Activated CD4-positive, alpha-beta T cell treated with anti-CD3 and anti-CD28 coated beads, Interleukin-2, Interleukin-6, amounts not matched to agents 100 ng/mL and 50 ng/mL, durations not matched to agents 16 hours and 8 hours (primary cell): ENCODE measurements at regions not wholly inside any gene's neighbourhood (a gene's known extent, or its start where the extent isn't known, plus 50 kb on each side); places are given as distances from the start of the nearest gene placed in this dataset.

Source experiments
- DNase-seq: peaks from one replicate; pipeline ENCODE4 v3.0.0-alpha.2; 2020

- no peak for DNase-seq
Observed at GRCh38 chr7:46391231-46392201, 470.4 kb upstream of the IGFBP3 start.

- DNase-seq = no peak
Observed at GRCh38 chr7:46390042-46390441, 469.0 kb upstream of the IGFBP3 start.

- no peak for DNase-seq
Observed at GRCh38 chr7:46389146-46389545, 468.1 kb upstream of the IGFBP3 start.

- DNase-seq = no peak
Observed at GRCh38 chr7:46387646-46388045, 466.6 kb upstream of the IGFBP3 start.

GRCh38 chr7:46386428-46387399 is 465.6 kb upstream of the IGFBP3 start:
- DNase-seq = no peak

- DNase-seq = no peak
Observed at GRCh38 chr7:46385662-46386309, 464.7 kb upstream of the IGFBP3 start.

GRCh38 chr7:46383605-46384004 is 462.5 kb upstream of the IGFBP3 start:
- no peak for DNase-seq

GRCh38 chr7:46369933-46370654 is 449.0 kb upstream of the IGFBP3 start:
- no peak for DNase-seq

GRCh38 chr7:46368871-46369270 is 447.8 kb upstream of the IGFBP3 start:
- no peak for DNase-seq

- DNase-seq = no peak
Observed at GRCh38 chr7:46366526-46366925, 445.5 kb upstream of the IGFBP3 start.

GRCh38 chr7:46363688-46364087 is 442.6 kb upstream of the IGFBP3 start:
- no peak for DNase-seq

GRCh38 chr7:46360811-46361210 is 439.7 kb upstream of the IGFBP3 start:
- DNase-seq = no peak

GRCh38 chr7:46360296-46360695 is 439.2 kb upstream of the IGFBP3 start:
- DNase-seq = no peak

- DNase-seq = no peak
Observed at GRCh38 chr7:46357851-46358250, 436.8 kb upstream of the IGFBP3 start.

- no peak for DNase-seq
Observed at GRCh38 chr7:46357290-46357689, 436.2 kb upstream of the IGFBP3 start.

GRCh38 chr7:46356371-46356770 is 435.3 kb upstream of the IGFBP3 start:
- no peak for DNase-seq

GRCh38 chr7:46355331-46355730 is 434.3 kb upstream of the IGFBP3 start:
- DNase-seq = no peak

GRCh38 chr7:46352004-46352954 is 431.2 kb upstream of the IGFBP3 start:
- peak; percentile 21 for DNase-seq

GRCh38 chr7:46349490-46349889 is 428.4 kb upstream of the IGFBP3 start:
- DNase-seq = no peak

- DNase-seq = no peak
Observed at GRCh38 chr7:46344533-46344932, 423.5 kb upstream of the IGFBP3 start.

- no peak for DNase-seq
Observed at GRCh38 chr7:46343802-46344201, 422.7 kb upstream of the IGFBP3 start.
